Stimulated activated CD4-positive, alpha-beta T cell treated with anti-CD3 and anti-CD28 coated beads, Interleukin-12 subunit alpha, Interleukin-12 subunit beta, amount 100 ng/mL, for 24 hours (primary cell): ENCODE measurements at regions not wholly inside any gene's neighbourhood (a gene's known extent, or its start where the extent isn't known, plus 50 kb on each side); places are given as distances from the start of the nearest gene placed in this dataset.
"Not testable (repeated sequence)": the region's sequence is repeated elsewhere in the genome, so short reads cannot be mapped to it uniquely, and the experiment has no call there.

Experiments used
- DNase-seq, 2 experiments: peaks; one replicate each; pipeline ENCODE4 v3.0.0-alpha.2; 2020; ENCODE audit warnings: low read depth in 2 of 2

GRCh38 chr12:124384299-124384894 lies 89.5 kb downstream of the RFLNA start:
- DNase-seq = no peak

- DNase-seq = no peak
Observed at GRCh38 chr12:124383028-124383427, 88.1 kb downstream of the RFLNA start.

- no peak for DNase-seq
Observed at GRCh38 chr12:124381456-124382296, 86.8 kb downstream of the RFLNA start.

GRCh38 chr12:124380796-124381455 lies 86.0 kb downstream of the RFLNA start:
- no peak for DNase-seq

GRCh38 chr12:124379938-124380754 lies 85.3 kb downstream of the RFLNA start:
- no peak for DNase-seq

GRCh38 chr12:124379379-124379937 lies 84.6 kb downstream of the RFLNA start:
- DNase-seq = no peak

GRCh38 chr12:124378926-124379325 lies 84.0 kb downstream of the RFLNA start:
- DNase-seq = no peak

- no peak for DNase-seq
Observed at GRCh38 chr12:124377981-124378509, 83.2 kb downstream of the RFLNA start.

GRCh38 chr12:124376435-124376834 lies 81.5 kb downstream of the RFLNA start:
- DNase-seq = no peak

GRCh38 chr12:124375789-124376175 lies 80.9 kb downstream of the RFLNA start:
- DNase-seq = no peak

GRCh38 chr12:124375141-124375788 lies 80.4 kb downstream of the RFLNA start:
- no peak for DNase-seq

- DNase-seq = no peak
Observed at GRCh38 chr12:124374567-124374966, 79.7 kb downstream of the RFLNA start.

GRCh38 chr12:124374147-124374546 lies 79.3 kb downstream of the RFLNA start:
- DNase-seq = no peak

- DNase-seq = not testable (repeated sequence)
Observed at GRCh38 chr12:124373701-124374100, 78.8 kb downstream of the RFLNA start.

GRCh38 chr12:124372831-124373230 lies 77.9 kb downstream of the RFLNA start:
- no peak for DNase-seq

GRCh38 chr12:124371970-124372555 lies 77.2 kb downstream of the RFLNA start:
- DNase-seq = no peak

GRCh38 chr12:124371366-124371765 lies 76.5 kb downstream of the RFLNA start:
- no peak for DNase-seq

GRCh38 chr12:124370851-124371250 lies 76.0 kb downstream of the RFLNA start:
- no peak for DNase-seq

- no peak for DNase-seq
Observed at GRCh38 chr12:124370384-124370783, 75.5 kb downstream of the RFLNA start.

GRCh38 chr12:124369827-124370378 lies 75.0 kb downstream of the RFLNA start:
- DNase-seq = no peak
